ENCODE measurements at regions not wholly inside any gene's neighbourhood (a gene's known extent, or its start where the extent isn't known, plus 50 kb on each side); places are given as distances from the start of the nearest gene placed in this dataset.
"Not testable (repeated sequence)": the region's sequence is repeated elsewhere in the genome, so short reads cannot be mapped to it uniquely, and the experiment has no call there.

DNA sequence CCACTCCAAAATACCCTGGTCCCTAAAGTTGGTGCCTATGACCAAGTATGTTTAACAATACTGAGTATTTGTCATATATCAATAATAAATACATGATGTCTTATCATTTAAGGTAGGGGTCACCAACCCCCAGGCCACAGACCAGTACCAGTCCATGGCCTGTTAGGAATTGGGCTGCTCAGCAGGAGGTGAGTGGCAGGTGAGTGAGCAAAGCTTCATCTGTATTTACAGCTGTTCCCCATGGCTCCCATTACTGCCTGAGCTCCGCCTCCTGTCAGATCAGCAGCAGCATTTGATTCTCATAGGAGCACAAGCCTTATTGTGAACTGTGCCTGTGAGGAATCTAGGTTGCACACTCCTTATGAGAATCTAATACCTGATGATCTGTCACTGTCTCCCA lies 126.2 kb downstream of the HNRNPD start:
- DNase-seq (ENCODE audit: low read depth): no peak

DNA sequence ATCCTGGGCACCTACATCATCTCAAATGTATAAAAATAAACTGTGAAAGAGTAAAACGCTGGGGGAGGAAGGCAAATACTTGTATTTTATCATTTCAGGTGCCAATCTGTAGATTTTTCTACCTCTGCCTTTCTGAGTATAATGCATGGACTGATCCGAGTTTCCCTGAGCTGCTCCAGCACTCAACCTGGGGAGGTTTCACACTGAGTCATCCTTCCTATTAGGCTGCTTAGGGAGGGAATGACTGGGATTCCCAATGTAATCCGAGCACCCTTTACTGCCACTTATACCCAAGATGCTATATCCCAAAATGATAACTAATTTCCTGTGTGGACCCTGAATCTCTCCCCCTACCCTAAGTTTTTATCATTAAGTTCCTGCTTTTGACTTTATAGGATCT lies 126.6 kb downstream of the HNRNPD start:
- DNase-seq (ENCODE audit: low read depth): no peak

DNA sequence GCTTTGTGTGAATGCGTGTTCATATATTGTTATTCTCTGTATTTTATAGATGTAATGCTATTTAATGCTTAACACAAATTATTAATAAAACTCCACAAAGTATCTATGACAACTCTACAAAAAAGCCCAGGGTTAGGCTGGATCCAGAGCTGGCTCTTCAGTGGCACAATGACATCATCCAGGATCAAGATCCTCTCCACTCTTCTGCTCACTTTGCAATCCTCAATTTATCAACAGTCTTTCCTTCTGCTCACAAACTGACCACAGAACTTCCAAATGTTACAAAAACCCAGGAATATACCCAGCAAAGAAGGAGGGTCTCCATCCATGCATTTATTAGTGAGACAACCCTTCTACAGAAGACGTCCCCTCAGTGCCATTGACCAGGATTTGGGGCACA lies 132.3 kb downstream of the HNRNPD start:
- DNase-seq (ENCODE audit: low read depth): no peak

DNA sequence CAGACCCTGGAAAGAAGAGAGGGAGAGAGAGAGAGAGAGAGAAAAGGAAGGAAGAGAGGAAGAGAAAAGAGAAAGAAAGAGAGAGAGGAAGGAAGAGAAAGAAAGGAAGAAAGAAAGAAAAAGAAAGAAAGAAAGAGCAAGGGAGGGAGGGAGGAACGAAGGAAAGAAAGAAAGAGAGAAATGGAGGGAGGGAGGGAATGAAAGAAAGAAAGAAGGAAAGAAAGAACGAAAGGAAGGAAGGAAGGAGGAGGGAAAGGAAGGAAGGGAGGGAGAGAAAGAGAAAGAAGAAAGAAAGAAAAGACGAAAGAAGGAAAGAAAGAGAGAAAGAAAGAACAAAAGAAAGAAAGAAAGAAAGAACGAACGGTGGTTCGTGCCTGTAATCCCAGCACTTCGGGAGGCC lies 133.4 kb downstream of the HNRNPD start:
- DNase-seq (ENCODE audit: low read depth): no peak

DNA sequence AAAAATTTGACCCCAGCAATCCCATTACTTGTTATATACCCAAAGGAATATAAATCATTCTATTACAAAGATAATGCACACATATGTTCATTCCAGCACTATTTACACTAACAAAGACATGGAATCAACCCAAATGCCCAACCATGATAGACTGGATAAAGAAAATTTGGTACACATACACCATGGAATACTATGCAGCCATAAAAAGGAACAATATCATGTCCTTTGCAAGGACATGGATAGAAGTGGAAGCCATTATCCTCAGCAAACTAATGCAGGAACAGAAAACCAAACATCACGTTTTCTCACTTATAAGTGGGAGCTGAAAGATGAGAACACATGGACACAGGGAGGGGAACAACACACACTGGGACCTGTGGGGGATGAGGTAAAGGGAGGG lies 136.6 kb downstream of the HNRNPD start:
- DNase-seq (ENCODE audit: low read depth): not testable (repeated sequence)

DNA sequence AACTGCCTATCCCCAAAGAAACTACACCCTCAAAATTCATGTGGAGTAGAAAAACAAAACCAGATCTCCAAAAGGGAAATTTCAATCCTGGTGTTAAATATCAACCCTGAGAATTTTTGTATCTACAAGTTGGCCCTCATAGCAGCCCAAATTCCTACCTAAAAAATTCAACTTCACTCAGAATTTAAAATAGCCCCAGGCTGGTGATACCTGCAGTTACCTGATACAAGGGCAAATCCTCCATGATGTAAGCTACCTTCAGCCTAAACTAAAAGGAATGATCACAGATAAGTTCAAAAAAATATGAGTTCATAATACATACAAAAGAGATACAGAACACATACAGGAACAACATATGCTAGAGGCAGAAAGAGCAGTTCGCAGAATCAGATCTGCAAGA lies 138.4 kb downstream of the HNRNPD start:
- no peak for DNase-seq (ENCODE audit: low read depth)

DNA sequence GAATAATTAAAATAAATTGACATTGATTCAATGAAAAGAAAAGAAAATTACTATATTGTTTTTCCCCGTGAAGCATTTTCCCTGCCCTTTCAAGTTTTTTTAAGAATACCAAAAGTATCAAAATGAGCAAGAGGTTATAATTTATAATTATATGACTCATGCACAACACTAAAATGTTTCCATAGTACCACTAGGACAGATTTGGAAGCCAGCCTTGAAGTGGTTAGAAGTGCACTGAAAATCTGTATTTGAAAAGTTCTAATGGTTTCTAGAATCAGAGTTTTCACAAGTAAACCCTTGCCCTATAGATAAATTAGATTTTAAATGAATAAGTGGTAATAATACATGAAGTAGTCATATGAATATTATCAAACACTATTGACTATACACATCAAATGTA lies 140.9 kb downstream of the HNRNPD start:
- no peak for DNase-seq (ENCODE audit: low read depth)

DNA sequence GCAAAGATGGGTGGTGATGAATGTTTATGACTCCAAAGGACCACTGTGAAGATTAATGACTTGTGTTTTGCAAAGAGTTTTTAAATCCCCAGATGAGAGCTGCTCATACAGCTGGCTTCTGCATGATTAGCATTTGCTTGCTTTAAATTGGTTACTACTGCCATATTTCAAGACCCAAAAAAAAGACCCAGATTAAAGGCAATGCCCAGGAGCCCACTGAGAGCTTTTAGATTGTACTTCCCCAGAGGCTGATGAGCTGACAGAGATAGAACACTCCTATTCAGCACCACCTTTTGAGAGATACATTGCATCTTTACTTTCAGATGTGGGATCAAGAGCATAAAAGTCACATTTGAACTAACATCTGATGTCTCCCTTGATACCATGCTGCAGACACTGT lies 142.0 kb downstream of the HNRNPD start:
- no peak for DNase-seq (ENCODE audit: low read depth)

DNA sequence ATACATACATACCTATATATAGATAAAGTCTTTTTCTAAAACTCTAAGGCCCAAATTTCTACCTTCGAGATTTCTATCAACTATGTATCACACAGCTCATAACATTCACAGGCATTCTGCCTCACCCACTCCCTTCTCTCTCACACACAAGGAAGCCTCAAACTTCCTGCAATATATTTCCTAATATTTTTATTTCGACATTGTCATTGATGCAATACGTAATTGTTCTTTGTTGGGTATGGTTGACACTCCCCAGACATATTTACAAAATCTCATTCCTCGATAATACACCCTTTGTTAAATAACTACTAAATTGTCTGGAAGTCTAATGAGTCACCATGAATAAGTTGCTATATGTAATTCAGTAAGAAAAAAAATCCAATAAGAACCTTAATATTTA lies 143.5 kb downstream of the HNRNPD start:
- no peak for DNase-seq (ENCODE audit: low read depth)

DNA sequence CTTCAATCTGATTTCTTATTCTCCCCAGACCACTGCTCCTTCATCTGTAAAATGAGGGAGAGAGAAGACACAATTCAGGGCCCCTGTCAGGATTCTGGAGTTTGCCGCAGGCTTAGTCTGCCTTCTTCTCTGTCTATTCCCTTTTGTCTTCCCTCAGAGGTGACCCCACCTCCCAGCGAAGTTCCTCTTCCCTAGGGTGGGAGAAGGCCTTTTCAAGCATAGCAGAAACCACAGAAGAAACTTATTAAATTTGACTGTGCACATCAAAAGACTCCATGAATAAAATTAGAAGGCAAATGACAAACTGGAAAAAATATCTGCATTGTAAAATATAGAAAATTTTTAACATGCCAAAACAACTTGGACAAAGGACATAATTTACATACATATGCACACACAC lies 148.8 kb downstream of the HNRNPD start:
- no peak for DNase-seq (ENCODE audit: low read depth)

DNA sequence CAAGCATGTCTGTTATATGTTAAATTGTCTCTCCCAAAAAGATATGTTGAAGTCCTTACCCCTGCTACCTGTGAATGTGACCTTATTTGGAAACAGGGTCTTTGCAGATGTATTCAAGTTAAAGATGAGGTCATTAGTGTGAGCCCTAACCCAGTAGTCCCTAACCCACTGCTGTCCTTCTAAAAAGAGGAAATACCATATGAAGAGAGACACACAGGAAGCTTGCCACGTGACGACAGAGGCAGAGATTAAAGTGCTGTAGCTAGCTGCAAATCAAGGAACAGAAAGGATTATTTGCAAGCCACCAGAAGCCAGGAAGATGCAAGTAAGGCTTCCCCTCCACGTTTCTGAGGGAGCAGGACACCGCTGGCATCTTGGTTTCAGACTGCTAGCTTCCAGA lies 150.1 kb downstream of the HNRNPD start:
- DNase-seq (ENCODE audit: low read depth): no peak

DNA sequence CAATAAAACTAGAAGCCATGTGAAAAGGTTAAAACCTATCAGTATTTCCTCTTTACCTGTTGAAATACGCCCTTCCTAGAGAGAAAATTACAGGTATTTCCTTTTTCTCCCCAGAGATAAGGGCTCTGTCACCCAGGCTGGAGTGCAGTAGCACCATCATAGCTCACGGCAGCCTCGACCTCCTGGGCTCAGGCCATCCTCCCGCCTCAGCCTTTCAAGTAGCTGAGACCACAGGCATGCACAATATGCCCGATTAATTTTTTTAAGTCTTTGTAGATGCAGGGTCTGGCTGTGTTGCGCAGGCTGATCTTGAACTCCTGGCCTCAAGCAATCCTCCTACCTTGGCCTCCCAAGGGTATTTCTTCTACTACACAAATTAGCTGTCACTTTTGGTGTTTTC lies 154.4 kb downstream of the HNRNPD start:
- DNase-seq (ENCODE audit: low read depth): no peak

DNA sequence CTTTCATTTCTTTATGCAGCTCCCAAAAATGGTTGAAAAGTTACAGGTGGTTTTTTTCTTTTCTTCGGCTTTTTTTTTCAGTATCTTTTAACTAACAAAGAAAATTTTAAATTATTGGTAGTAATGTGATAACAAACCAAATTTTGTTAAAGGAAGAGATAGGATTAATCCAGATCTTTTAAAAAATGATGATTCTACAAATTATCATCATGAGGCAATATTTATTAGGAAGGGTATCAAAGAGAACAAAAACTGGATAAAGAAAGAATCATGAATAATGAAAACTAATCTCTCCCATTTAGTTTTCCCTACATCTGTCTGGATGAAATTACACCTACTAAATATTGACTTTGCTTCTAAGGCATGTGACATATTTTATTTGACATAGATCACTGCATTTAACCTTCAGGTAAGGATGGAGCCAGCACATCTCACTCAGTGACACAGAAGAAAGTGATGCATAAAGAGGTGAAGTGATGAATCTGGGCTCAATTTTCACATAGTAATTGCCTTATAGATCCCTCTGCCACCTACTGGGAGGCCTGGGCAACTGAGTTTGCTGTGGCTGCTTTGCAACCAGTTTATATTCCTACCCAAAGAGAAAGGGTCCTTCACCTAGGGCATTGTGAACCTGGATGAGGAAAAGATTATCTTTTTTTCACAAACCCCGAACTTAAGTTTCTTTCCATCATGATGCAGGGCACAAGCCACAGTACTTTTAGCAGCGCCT lies 155.6 kb downstream of the HNRNPD start:
- DNase-seq (ENCODE audit: low read depth): no peak

DNA sequence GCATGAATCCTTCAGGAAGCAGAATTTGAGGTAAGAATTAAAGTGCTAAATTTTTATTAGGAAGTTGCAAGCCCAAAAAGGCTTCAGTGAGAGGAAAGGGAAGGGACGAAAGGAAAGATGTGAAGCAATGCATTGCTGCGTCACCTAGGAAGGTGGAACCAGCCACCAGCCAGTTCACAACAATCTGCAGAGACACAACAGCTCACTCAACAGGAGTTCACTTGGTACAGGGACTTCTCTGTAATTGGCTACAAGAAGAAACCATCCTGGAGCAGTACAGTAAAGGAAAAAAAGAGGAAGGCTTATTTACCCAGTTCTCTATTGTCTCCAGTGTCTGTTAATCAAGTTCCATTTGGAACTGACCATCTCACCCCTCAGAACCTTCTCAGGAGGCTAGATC lies 157.6 kb downstream of the HNRNPD start:
- no peak for DNase-seq (ENCODE audit: low read depth)

DNA sequence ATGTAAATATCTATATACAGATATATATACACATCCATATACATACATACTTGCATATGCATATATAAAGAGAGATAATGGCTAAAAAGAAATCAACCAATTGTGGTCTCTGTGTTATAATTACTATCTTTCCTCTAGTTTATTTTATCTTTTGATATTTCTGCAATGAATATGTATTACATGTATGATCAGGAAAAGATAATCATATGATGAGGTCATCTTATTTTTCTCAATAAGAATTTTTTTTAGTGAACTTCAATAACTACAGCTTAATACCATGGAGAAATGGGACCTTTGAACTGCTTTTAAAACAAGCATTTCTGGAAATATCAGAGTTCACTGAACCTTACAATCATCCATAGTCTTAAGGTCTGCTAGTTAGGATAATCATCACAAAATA lies 158.0 kb downstream of the HNRNPD start:
- no peak for DNase-seq (ENCODE audit: low read depth)

DNA sequence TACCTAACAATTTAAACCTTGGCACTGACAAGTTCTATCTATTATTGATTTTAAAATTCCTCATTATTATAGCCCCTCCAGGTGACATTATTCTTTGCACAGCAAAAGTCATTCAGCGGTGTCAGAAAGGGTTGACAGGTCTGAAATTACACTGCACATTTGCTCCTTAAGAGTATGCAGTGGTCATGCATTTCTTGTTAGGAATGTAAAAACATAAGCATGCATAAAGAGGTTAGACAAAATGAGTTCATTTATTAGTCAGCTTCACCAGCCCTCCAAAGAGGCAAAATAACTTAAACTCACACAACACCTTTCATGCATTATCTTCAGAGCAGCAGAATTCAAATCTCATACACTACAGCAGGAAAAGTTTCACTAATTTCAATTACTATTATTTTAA lies 158.8 kb downstream of the HNRNPD start:
- no peak for DNase-seq (ENCODE audit: low read depth)

DNA sequence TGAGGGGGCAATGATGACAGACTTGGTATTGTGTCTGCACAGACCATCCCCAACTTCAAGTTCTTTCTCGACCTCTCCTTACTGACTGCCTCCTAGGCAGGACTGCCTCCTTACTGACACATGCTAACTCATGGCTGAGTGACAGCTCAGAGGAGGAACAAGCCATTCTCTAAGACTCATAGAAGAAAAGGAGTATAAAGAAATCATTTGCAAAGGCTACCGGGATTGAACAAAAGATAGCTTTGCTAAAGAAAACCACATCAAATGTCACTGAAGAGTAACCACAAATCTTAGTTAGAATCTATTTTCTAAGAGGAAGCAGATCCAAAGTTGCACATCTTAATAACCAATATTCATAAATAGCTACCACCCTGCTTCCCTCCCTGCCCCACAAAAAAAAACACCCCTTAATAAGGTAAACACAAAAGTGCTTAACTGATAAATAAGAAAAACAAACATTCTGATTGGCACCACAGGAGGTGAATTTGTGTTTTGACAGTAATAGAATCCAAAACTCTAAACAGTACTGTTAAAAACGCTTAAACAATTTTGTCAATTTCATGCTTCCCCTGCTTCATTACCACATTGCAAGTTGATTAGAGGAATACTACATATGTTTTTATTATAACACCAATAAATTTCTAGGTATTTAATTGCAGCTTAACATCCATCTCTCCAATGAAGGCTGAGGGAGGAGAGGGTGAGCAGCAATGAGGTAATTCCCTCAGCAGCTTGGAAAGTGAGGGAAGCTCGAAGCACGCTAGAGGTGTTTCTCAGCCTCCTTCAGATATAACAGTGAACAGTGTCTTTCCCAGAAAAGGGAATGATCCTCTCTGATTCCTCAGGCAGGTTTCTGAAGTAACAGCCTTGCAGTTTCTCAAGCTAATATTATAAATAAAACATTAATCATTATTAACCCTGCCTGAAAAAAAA lies 160.0 kb downstream of the HNRNPD start:
- DNase-seq (ENCODE audit: low read depth): no peak

DNA sequence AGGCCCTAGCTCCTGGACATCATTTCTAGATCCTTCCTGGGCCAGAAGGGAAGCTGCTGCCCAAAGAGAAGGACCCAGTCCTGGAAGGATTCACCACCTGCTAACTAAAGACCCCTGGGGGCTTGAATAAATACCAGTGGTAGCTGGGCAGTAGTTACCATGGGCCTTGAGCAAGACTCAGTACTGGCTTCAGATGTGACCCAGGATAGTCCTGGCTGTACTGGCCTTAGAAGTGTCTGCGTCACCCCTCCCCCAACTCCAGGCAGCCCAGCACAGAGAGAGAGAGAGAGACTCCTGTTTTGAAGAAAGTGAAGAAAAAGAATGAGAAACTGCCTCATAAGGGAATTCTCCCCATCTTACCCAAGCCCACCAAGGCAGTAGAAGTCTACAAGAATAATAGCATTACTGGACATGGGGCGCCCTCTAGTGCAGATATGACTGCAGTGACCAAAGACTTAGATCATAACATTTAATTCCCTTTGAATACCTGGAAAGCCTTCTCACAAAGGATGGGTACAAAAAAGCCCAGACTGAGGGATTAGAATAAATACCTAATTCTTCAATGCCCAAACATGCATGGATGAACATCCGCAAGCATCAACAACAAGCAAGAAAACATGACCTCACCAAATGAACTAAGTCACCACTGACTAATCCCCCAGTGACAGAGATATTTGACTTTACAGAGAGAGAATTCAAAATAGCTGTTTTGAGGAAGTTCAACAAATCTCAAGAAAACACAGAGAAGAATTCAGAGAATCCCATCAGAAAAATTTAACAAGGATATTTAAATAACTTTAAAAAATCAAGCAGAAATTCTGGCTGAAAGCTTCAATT lies 171.8 kb downstream of the HNRNPD start:
- no peak for DNase-seq (ENCODE audit: low read depth)

DNA sequence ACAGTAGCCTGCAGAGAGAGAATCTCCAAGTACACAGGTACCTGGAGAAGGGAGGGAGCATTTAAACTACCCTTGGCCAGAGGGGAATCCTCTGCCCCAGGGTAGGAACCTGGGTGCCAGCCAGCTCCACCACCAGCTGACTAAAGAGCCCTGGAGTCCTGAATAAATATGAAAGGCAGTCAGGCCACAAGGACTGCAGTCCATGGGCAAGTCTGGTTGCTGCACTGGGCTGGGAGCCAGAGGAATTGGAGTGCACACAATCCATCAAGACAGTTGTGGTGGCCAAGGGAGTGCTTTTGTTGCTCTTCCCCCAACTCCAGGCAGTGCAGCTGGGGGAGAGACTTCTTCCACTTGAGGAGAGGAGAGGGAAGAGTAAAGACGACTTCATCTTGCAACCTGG lies 172.5 kb downstream of the HNRNPD start:
- DNase-seq (ENCODE audit: low read depth): no peak

DNA sequence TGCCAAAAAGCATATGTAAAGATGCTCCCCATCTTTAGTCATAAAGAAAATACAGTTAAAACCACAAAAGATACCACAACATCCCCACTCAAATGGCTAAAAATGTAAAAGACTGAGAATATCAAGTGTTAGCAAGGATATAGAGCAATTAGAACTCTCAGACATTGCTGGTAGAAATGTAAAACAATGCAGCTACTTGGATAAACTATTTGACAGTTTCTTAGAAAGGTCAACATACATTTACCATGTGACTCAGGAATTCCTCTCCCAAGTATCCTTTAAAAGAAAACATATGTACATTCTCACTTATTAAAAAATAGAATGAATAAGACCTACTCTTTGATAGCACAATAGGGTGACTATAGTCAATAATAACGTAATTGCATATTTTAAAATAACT lies 173.7 kb downstream of the HNRNPD start:
- no peak for DNase-seq (ENCODE audit: low read depth)

DNA sequence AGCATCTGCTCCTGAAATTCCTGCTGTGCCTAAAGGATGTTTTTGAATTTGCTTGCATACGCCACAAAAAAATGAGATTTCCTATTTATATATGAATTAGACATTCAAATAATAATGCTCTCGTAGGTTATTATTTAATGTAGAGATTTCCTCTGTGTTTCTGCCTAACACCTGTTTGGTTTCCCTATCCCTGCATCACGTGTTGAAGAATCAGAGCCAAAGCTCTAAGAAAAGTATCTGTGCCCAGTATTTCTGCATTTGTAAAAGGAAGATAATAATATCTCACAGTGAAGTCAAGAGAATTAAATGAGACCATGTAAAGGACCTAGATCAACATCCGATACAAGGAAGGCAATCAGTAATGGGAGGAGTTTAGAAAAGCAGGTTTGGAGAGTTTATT lies 179.5 kb downstream of the HNRNPD start:
- no peak for DNase-seq (ENCODE audit: low read depth)

DNA sequence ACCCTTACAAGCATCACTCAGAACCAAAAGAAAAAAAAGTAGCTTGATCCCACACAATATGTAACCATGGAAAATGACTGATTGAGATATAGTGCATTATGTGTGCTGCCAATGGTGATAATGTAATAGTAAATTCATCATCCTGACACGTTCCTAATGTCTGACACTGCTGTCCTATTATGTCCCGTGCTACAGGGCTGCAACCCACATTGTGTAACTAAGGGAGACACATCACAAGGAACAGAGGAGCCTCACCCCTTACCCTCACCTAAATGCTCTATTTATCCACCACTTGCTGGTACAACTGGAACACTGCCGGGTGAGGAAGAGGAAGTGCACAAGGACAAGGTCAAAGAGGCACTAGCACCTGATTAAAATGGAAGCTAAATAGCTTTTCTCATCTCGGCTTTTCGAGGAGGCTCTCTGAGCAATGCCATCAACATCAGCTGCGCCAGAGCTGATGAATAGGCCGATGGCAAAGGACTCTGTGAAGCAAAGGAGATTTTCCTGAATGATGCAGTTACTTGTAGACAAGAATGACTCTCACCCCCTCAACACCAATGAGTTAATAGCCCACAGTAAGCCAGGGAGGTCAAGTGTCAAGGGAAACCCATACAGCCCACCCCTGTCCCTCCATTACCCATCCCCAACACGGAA lies 181.6 kb downstream of the HNRNPD start:
- no peak for DNase-seq (ENCODE audit: low read depth)
